Neural cell (in vitro differentiated cells): ENCODE measurements at regions not wholly inside any gene's neighbourhood (a gene's known extent, or its start where the extent isn't known, plus 50 kb on each side); places are given as distances from the start of the nearest gene placed in this dataset.

Source experiments
- H2AFZ ChIP-seq: fragments of 200-600, 300-800 bp; sonication (generic), shearing (Covaris generic); 2 replicates; pipeline ENCODE4 v1.6.0; 2014; ENCODE audit warnings: low read depth, mild to moderate bottlenecking, antibody characterized with exemption, low read length, moderate library complexity
- H3F3A ChIP-seq: fragments of 200-600 bp; shearing (Covaris generic); 2 replicates; pipeline ENCODE4 v1.6.1; 2016; ENCODE audit warnings: mild to moderate bottlenecking, moderate library complexity, mixed read lengths, antibody characterized with exemption, low read length; ENCODE audit not compliant: insufficient read depth, poor library complexity, severe bottlenecking
- H3K27ac ChIP-seq: fragments of 200-600, 300-800 bp; sonication (generic), shearing (Covaris generic); 2 replicates; pipeline ENCODE4 v1.5.1; 2014; ENCODE audit warnings: mild to moderate bottlenecking, low read length, moderate library complexity
- H3K27me3 ChIP-seq: fragments of 300-800, 200-600 bp; sonication (generic), shearing (Covaris generic); 2 replicates; pipeline ENCODE4 v1.6.0; 2014; ENCODE audit warnings: mild to moderate bottlenecking, low read depth, low read length, moderate library complexity; ENCODE audit not compliant: insufficient read depth
- H3K36me3 ChIP-seq: fragments of 300-800, 200-600 bp; sonication (generic), shearing (Covaris generic); 2 replicates; pipeline ENCODE4 v1.5.1; 2014; ENCODE audit warnings: mild to moderate bottlenecking, antibody characterized with exemption, low read length, moderate library complexity; ENCODE audit not compliant: insufficient read depth
- H3K4me2 ChIP-seq: fragments of 300-800, 200-600 bp; sonication (generic), shearing (Covaris generic); 2 replicates; pipeline ENCODE4 v1.6.0; 2014; ENCODE audit warnings: mild to moderate bottlenecking, low read length
- H3K4me3 ChIP-seq: fragments of 300-800, 200-600 bp; sonication (generic), shearing (Covaris generic); 2 replicates; pipeline ENCODE4 v1.5.1; 2014; ENCODE audit warnings: mild to moderate bottlenecking, low read length, moderate library complexity
- H3K79me2 ChIP-seq: fragments of 200-600 bp; shearing (Covaris generic); replicated peaks from 2 replicates; pipeline ENCODE4 v1.6.0; 2014; ENCODE audit warnings: mild to moderate bottlenecking, low read length, moderate library complexity; ENCODE audit not compliant: insufficient read depth
- H3K9ac ChIP-seq: fragments of 300-800, 200-600 bp; sonication (generic), shearing (Covaris generic); 2 replicates; pipeline ENCODE4 v1.6.1; 2016; ENCODE audit warnings: mild to moderate bottlenecking, low read length, mixed read lengths
- H3K9me2 ChIP-seq: fragments of 200-600 bp; shearing (Covaris generic); 2 replicates; pipeline ENCODE4 v1.6.1; 2016; ENCODE audit warnings: mild to moderate bottlenecking, low read length, mixed read lengths; ENCODE audit not compliant: insufficient read depth
- H3K9me3 ChIP-seq: fragments of 200-600, 300-800 bp; sonication (generic), shearing (Covaris generic); 2 replicates; pipeline ENCODE4 v1.6.1; 2016; ENCODE audit warnings: mild to moderate bottlenecking, mixed run types, low read length, moderate library complexity, mixed read lengths
- H4K20me1 ChIP-seq: fragments of 200-600 bp; shearing (Covaris generic); 2 replicates; pipeline ENCODE4 v1.6.1; 2016; ENCODE audit warnings: mild to moderate bottlenecking, mixed run types; ENCODE audit not compliant: insufficient read depth
- EP300 ChIP-seq: fragments of 450-650 bp; conservative IDR thresholded peaks from 2 replicates; pipeline ENCODE4 v1.6.1; 2014; ENCODE audit warnings: antibody characterized with exemption, mild to moderate bottlenecking, moderate library complexity; ENCODE audit not compliant: poor library complexity, severe bottlenecking
- EZH2 ChIP-seq: fragments of 200-600, 300-800 bp; shearing (Covaris generic), sonication (generic); IDR thresholded peaks from 2 replicates; pipeline ENCODE4 v1.6.1; 2014; ENCODE audit warnings: antibody characterized with exemption, low read length, borderline replicate concordance, mild to moderate bottlenecking; ENCODE audit not compliant: insufficient read depth, poor library complexity, severe bottlenecking
- MXI1 ChIP-seq: fragments of 450-650 bp; conservative IDR thresholded peaks from 2 replicates; pipeline ENCODE4 v1.6.1; 2014; ENCODE audit warnings: antibody characterized with exemption, mild to moderate bottlenecking; ENCODE audit not compliant: poor library complexity, severe bottlenecking
- POLR2AphosphoS5 ChIP-seq: IDR thresholded peaks from 2 replicates; pipeline ENCODE4 v1.6.1; 2012
- RAD21 ChIP-seq: fragments of 450-650 bp; conservative IDR thresholded peaks from 2 replicates; pipeline ENCODE4 v1.6.1; 2014; ENCODE audit warnings: antibody characterized with exemption, mild to moderate bottlenecking, moderate library complexity
- SMC3 ChIP-seq: fragments of 450-650 bp; conservative IDR thresholded peaks from 2 replicates; pipeline ENCODE4 v1.6.1; 2014; ENCODE audit warnings: antibody characterized with exemption, mild to moderate bottlenecking, moderate library complexity; ENCODE audit not compliant: poor library complexity
- TAF1 ChIP-seq: IDR thresholded peaks from 2 replicates; pipeline ENCODE4 v1.6.1; 2012; ENCODE audit warnings: low read depth
- TF ChIP-seq, protein P1 (sequence below): IDR thresholded peaks from 2 replicates; pipeline ENCODE4 v1.6.1; 2012; ENCODE audit warnings: borderline replicate concordance
- TF ChIP-seq, protein P2 (sequence below): fragments of 450-650 bp; IDR thresholded peaks from 2 replicates; pipeline ENCODE4 v1.5.1; 2014; ENCODE audit warnings: antibody characterized with exemption, mild to moderate bottlenecking, moderate library complexity; ENCODE audit not compliant: poor library complexity, severe bottlenecking

DNA sequence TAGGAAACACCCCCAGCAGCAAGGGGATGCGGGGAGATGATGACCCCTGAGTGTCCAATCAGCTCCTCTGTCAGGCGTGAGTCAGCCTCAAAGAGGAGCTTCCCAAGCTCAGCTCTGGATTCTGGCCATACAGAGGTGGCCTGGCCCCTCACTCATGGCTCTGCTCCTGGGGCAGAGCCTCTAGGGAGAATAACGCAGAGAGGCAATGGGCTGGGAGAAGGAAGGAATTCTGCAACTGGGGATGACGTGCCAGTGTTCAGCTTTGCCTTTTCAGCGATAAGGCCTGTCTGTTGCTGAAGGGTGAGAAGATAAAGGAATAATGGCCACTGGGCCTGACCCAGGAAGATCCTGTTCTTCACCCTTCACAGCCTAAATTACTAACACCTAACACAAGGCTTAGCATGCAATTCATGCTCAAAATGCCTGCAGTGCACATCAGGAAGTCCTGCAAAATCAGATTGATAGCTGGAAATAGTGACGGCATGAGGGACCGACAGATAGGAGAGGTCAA, 92.2 kb downstream of the TBX19 start:
- no peak overlapping the region for H3K9ac ChIP-seq
- H3K27ac ChIP-seq: no peak overlapping the region
- no peak overlapping the region for H2AFZ ChIP-seq
- H3K9me2 ChIP-seq: no peaks in the 10 kb centered on the region
- H3K4me2 ChIP-seq: no peak overlapping the region
- H3K36me3 ChIP-seq: no peaks in the 10 kb centered on the region
- H3K4me3 ChIP-seq: no peak overlapping the region
- no peaks in the 10 kb centered on the region for H3K79me2 ChIP-seq
- H3K27me3 ChIP-seq: no peaks in the 10 kb centered on the region
- H4K20me1 ChIP-seq: no peaks in the 10 kb centered on the region
- TF ChIP-seq SMC3: no peak
- TF ChIP-seq EZH2: no peak
- TF ChIP-seq, protein P1, sequence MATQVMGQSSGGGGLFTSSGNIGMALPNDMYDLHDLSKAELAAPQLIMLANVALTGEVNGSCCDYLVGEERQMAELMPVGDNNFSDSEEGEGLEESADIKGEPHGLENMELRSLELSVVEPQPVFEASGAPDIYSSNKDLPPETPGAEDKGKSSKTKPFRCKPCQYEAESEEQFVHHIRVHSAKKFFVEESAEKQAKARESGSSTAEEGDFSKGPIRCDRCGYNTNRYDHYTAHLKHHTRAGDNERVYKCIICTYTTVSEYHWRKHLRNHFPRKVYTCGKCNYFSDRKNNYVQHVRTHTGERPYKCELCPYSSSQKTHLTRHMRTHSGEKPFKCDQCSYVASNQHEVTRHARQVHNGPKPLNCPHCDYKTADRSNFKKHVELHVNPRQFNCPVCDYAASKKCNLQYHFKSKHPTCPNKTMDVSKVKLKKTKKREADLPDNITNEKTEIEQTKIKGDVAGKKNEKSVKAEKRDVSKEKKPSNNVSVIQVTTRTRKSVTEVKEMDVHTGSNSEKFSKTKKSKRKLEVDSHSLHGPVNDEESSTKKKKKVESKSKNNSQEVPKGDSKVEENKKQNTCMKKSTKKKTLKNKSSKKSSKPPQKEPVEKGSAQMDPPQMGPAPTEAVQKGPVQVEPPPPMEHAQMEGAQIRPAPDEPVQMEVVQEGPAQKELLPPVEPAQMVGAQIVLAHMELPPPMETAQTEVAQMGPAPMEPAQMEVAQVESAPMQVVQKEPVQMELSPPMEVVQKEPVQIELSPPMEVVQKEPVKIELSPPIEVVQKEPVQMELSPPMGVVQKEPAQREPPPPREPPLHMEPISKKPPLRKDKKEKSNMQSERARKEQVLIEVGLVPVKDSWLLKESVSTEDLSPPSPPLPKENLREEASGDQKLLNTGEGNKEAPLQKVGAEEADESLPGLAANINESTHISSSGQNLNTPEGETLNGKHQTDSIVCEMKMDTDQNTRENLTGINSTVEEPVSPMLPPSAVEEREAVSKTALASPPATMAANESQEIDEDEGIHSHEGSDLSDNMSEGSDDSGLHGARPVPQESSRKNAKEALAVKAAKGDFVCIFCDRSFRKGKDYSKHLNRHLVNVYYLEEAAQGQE: no peak
- no peak for TF ChIP-seq MXI1
- TF ChIP-seq POLR2AphosphoS5: no peak
- TF ChIP-seq EP300: no peak
- no peak for TF ChIP-seq TAF1
- TF ChIP-seq, protein P2, sequence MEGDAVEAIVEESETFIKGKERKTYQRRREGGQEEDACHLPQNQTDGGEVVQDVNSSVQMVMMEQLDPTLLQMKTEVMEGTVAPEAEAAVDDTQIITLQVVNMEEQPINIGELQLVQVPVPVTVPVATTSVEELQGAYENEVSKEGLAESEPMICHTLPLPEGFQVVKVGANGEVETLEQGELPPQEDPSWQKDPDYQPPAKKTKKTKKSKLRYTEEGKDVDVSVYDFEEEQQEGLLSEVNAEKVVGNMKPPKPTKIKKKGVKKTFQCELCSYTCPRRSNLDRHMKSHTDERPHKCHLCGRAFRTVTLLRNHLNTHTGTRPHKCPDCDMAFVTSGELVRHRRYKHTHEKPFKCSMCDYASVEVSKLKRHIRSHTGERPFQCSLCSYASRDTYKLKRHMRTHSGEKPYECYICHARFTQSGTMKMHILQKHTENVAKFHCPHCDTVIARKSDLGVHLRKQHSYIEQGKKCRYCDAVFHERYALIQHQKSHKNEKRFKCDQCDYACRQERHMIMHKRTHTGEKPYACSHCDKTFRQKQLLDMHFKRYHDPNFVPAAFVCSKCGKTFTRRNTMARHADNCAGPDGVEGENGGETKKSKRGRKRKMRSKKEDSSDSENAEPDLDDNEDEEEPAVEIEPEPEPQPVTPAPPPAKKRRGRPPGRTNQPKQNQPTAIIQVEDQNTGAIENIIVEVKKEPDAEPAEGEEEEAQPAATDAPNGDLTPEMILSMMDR: no peak
- no peaks in the 10 kb centered on the region for H3K9me3 ChIP-seq
- no peaks in the 10 kb centered on the region for H3F3A ChIP-seq

DNA sequence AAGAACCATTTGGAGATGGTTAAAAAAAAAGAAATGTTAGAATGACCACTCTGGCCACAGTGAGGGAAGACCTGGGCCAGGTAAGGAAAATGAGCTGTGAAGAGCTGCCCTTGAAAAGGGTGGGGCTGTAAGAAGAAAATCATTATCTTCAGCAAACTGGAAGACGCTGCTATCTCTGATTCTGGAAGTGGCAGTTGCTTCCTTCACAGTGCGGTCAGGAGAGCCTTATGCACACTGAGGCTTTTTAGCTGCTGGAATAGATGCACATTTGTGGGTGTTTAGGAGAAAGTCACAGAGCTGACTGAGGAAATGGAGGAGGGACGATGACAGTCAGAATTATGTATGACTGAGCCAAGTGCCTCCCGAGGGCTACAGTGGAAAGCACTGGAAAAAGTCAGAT, 91.6 kb downstream of the TBX19 start:
- no peak overlapping the region for H3K9ac ChIP-seq
- H3K4me2 ChIP-seq: no peak overlapping the region
- no peaks in the 10 kb centered on the region for H3F3A ChIP-seq
- H3K4me3 ChIP-seq: no peak overlapping the region
- H3K9me3 ChIP-seq: no peaks in the 10 kb centered on the region
- TF ChIP-seq SMC3 (no peak), MXI1 (no peak), POLR2AphosphoS5 (no peak), RAD21 (no peak), TAF1 (no peak), EZH2 (no peak), EP300 (no peak)
- TF ChIP-seq, protein P2: no peak
- TF ChIP-seq, protein P1: no peak
- H4K20me1 ChIP-seq: no peaks in the 10 kb centered on the region
- H3K79me2 ChIP-seq: no peaks in the 10 kb centered on the region
- no peaks in the 10 kb centered on the region for H3K27me3 ChIP-seq
- no peak overlapping the region for H3K27ac ChIP-seq
- H3K9me2 ChIP-seq: no peaks in the 10 kb centered on the region
- H3K36me3 ChIP-seq: no peaks in the 10 kb centered on the region
- H2AFZ ChIP-seq: no peak overlapping the region
